HG03108 (cell line): ENCODE measurements at regions not wholly inside any gene's neighbourhood (a gene's known extent, or its start where the extent isn't known, plus 50 kb on each side); places are given as distances from the start of the nearest gene placed in this dataset.
A peak's percentile ranks its signal among the peaks of the same experiment; 100 is the strongest.
"Not testable (repeated sequence)": the region's sequence is repeated elsewhere in the genome, so short reads cannot be mapped to it uniquely, and the experiment has no call there.

Source experiments
- ATAC-seq: cut with Tn5 transposase; IDR thresholded peaks from one replicate; pipeline ENCODE4 v1.9.1; 2021; ENCODE audit warnings: moderate library complexity; ENCODE audit not compliant: unreplicated experiment

GRCh38 chr1:194858811-194859480 is 1672.5 kb upstream of the B3GALT2 start:
- ATAC-seq, result not testable (repeated sequence)

DNA sequence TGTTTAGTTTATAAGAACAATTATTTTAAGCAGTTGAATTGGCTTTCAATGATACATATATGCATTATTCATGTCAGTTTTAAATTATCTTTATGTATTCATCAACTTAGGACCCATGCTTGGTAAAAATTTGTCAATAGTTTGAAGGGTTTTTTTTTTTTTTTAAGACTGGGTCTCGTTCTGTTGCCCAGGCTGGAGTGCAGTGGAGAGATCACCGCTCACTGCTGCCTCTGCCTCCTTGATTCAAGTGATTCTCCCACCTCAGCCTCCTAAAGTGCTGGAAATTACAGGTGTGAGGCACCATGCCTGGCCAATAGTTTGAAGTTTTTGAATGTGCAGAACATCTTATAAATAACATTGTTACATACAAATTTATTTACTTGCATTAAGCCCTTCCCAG is 1671.0 kb upstream of the B3GALT2 start:
- ATAC-seq, result no peak

DNA sequence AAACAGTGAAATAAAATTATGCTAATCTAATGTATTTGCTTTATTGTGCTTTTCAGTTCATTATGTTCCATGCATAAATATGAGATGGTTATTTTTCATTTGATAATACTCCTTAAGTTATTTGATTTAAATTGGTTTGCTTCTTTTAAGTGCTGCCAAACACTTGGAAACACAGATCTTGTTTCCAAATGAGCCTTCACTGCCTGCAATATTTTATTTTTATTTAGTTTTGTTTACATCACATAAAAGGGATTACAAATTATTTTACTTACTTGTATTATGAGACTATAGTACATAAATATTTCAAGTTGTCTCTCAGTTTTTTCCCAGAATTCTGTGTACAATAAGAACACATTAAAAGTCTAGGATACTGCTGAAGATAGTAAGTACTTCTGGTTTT is 1662.4 kb upstream of the B3GALT2 start:
- no peak for ATAC-seq

DNA sequence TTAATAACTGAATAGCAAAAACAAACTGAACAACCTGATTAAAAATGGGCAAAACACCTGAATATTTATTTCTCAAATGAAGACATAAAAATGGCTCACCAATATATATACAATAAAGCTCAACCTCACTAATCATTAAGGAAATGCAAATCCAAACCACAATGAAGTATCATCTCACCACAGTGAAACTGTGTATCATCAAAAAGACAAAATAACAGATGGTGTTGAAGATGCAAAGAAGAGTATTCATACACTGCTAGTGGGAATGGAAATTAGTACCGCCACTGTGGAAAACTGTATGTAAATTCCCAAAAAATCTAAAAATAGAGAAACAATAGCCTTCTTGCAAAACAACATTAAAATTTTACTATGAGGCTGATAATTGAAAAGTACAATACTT is 1660.1 kb upstream of the B3GALT2 start:
- no peak for ATAC-seq

DNA sequence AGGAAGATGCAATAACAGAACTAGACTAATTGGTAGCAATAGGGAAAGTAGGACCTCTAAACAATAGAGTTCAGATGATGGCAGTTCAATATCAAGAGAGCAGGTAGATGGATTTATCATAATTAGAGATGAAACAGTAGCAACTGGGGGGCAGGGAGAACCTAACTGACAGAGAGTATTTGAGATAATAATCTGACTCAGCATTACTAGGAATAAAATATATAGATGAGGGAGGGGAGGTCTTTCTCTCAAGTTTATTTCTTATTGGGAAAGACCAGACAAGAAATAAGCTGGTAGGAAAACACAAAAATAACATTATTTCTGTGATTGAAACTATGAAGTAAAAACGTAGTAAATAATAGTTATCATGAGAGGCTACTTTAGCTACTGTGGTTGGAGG is 1656.7 kb upstream of the B3GALT2 start:
- ATAC-seq, result no peak

DNA sequence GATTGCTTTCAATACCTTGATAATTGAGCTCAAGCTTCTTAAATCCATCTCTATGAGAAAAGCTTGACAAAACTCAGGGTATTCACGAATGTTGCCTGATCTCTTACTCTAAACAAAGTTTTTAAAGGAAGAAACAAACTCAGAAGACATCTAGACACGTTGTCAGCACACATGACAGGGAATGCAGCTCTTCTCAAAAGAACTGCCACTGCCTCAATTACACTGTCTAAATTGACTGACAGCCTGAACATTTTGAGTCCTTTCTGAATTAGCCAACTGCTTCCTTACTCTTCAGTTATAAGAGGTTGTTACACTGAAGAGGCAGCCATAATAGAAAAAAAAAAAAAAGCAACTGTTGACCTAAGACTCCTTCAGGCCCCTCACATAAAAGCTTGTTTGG is 1646.7 kb upstream of the B3GALT2 start:
- ATAC-seq, result no peak

GRCh38 chr1:194831595-194831994 is 1645.2 kb upstream of the B3GALT2 start:
- ATAC-seq, result not testable (repeated sequence)

DNA sequence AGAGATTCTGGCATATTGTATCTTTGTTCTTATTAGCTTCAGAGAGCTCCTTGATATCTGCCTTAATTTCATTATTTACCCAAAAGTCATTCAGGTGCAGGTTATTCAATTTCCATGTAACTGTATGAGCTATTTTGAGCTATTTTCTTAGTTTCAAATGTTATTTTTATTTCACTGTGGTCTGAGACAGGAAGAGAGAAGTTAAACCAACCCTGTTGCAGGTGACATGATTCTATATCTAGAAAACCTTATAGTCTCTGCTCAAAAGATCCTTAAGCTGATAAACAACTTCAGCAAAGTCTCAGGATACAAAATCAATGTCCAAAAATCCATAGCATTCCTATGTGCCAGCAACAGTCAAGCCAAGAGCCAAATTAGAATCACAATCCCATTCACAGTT is 1644.0 kb upstream of the B3GALT2 start:
- ATAC-seq, result peak; percentile 88

- ATAC-seq, result no peak
Measured at GRCh38 chr1:194829492-194829891, 1643.1 kb upstream of the B3GALT2 start.

DNA sequence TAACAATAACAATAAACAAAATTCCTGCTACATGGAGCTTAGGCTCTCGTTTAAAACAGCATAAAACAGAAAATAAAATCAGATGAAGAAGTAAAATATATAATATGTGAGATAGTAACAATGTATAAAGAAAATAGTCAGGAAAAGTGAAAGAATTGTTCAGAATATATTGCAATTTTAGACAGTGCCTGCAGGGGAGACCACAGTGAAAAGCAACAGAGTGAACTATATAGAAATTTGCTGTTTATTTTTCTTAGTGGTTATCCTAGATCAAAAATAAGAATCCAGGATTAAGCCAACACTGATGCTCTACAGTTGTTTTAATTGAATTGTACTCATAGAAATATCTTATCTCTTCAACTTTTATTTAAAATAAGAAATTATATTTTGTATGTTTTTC is 1639.0 kb upstream of the B3GALT2 start:
- ATAC-seq, result no peak

DNA sequence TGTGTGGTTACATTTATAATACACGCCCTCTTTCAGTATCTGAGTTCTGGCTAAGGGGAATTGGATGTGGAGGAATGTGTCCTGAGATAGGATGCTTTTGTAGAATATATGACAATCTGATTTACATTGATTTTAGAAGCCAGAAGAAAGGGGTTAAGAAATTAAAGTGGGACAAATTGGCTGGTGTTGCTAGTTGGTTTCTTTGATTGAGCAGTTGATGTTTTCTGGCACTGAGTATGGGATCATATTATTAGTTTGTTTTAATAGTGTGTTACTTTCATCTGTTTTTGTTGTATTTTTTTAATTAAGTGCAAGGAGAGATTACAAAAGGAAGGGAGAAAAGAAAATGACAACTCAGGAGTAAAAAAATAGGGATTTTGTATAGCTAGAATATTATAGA is 1634.7 kb upstream of the B3GALT2 start:
- ATAC-seq, result no peak

DNA sequence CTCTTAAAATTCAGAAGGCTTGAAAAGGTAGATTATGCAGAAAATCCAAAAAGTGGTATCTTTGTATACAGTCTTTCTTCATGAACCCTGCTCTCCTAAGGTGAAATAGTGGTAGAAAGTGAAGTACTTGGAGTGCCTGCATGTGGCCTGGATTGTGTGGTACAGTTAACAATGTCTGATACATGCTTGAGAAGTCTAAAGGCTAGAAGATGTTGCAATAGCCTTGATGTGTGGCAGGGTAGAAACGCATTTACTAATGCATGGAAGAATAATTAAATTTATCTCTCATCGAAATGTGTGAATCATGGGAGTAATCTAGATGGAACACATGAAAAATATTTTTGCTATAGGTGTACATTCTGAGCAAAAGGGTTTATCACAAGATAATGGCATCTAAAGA is 1632.3 kb upstream of the B3GALT2 start:
- no peak for ATAC-seq

DNA sequence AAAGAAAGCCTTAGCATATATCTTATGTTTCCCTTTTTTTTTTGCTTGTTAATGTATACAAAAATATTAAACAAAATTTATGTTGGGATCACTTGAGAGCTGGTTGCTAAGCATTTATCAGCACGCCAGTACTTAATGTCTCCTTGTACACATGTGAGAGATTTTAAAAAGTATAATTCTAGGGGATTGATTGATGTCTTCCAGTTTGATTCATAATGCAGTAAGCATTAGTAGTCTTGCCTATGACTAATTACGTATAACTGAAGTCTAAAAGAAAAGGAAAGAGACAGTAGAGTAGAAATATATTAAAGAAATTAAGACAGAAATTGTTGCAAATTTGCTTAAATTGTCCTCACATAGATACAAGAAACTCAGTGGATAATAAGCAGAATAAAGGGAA is 1630.4 kb upstream of the B3GALT2 start:
- no peak for ATAC-seq

DNA sequence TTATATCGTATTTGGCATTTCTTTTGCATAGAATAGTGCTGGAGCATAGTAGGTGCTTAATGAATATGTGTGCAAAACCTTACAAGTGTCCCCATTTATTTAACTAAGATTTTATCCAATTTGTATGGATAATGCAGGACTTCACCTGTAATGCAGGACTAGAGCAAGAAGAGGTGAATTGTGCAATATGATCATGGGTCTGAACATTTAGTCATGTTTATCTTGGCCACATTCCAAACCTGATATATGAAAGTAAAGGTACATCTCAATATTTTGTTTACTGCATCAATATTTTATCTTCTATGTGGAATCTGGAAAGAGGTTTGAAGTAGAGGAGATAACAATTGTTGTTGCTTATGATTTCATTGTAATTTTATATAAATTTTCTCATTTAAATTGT is 1626.7 kb upstream of the B3GALT2 start:
- ATAC-seq, result no peak

DNA sequence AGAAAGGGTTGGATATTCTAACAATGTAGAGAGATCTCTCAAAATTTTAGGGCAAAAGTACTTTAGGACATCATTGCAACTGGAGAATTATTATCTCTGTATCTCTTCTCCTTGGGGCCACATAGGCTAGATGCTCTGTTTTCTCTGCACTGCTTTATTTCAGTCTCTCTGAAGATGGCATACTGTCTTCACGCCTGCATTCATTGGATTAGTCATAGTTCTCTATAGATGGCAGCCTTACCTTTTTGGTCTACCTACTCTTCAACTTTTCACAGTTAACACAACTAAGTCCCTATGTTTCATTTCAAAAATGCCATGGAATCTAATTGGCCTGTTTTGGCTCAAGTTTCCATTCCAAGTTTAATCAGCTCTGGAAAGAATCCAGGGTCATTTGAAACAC is 1623.3 kb upstream of the B3GALT2 start:
- no peak for ATAC-seq

- ATAC-seq, result no peak
Measured at GRCh38 chr1:194809215-194809614, 1622.8 kb upstream of the B3GALT2 start.

- ATAC-seq, result no peak
Measured at GRCh38 chr1:194807530-194808220, 1621.3 kb upstream of the B3GALT2 start.

- no peak for ATAC-seq
Measured at GRCh38 chr1:194802572-194802971, 1616.2 kb upstream of the B3GALT2 start.

DNA sequence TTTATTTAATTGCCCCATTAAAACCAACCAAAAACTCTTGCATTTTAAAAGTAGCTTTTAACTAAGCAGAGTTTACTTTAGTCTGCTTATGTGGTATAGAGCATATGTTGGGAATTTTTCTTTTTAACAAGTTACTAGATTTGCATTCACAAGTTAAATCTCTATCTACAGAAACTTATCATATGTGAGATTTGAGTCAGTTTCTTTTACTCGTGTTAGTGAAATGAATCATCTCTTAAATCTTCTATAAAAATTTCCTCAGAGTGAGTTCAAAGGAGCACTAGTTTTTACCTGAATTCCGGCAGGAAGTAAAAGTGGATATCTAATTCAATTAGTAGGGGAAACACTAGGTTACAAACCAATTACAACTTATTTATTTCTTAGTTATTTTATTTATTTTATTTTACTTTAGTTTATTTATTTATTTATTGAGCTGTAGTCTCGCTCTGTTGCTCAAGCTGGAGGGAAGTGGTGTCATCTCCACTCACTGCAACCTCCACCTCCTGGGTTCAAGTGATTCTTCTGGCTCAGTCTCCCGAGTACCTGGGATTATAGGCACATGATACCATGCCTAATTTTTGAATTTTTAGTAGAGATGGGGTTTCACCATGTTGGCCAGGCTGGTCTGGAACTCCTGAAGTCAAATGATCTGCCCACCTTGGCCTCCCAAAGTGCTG is 1609.6 kb upstream of the B3GALT2 start:
- ATAC-seq, result peak; percentile 65

DNA sequence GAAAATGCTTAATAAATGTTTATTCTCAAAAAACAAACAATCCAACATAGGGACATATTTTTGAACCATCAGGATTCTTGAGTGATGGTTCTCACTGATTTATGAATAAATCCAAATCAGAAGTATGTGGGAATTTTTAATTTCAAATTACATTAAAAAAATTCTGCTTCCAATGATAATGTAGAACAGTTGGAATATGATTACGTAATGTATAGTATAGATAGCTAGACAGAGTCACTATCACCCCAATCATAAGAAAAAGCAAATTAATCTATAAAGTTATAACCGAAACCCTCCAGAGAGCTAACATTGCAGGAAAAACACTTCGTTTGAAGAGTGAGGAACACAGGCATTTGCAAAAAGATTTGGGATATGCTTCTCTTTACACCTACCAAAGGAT is 1600.6 kb upstream of the B3GALT2 start:
- ATAC-seq, result no peak

DNA sequence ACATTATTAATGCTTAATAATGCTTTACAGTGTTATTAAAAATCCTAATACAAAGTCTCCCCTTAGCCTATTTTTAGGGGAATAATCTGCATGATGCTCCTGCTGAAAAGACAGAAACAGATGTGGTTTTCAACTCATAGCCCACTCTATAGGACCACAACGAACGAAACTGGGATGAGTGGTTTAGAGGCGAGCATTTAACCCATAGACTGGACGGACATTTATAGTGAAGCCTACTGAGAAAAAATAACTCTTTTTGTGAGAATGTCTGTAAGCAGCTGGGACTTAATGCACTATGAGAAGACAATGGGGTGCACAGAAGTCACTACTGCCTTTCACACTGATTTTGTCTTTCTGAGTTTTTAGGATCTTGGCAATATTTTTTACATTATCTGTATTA is 1599.6 kb upstream of the B3GALT2 start:
- ATAC-seq, result no peak

- ATAC-seq, result no peak
Measured at GRCh38 chr1:194776657-194777056, 1590.2 kb upstream of the B3GALT2 start.
